ENCODE measurements at regions not wholly inside any gene's neighbourhood (a gene's known extent, or its start where the extent isn't known, plus 50 kb on each side); places are given as distances from the start of the nearest gene placed in this dataset.

DNA sequence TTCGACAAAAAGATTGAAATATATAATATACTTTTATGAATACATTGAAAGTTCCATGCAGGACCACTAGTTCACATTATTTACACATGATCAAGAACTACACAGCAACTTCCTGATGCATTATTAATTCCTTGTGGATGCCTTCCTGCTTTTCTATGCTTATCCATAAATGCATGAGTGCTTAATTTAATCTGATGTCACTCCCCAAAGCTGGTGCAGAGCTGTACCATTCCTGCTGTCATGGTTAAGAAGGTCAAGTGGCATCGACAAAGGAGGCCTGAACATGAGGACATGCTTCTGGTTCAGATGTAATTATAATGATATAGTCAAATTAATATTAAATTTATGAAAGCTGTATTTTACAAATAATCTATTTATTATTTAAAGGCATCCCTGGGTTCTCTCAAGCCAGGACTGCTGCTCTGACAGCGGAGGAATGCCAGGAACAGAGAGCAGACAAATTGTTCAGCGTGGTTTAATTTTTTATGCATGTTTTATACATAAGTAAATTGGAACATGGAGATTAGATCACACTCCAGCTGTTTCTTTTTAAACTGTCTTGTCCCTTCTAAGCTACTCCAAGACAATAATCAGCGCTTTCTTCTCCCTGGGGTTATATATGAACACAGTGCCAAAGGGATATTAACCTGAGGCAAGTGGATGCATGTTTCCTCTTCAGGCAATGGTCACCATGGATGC lies 307.3 kb upstream of the CNTNAP5 start:
- DNase-seq = peak in 1 of 5 donors; percentile 2
- no peaks in the 10 kb centered on the region for H3K9me3 ChIP-seq (ENCODE audit: control insufficient read depth in 2 of 3, insufficient read depth in 1 of 3, low read length in 3 of 3)
- no peak overlapping the region for H3K4me3 ChIP-seq (ENCODE audit: low read length in 3 of 3)
- TF ChIP-seq, protein P1, sequence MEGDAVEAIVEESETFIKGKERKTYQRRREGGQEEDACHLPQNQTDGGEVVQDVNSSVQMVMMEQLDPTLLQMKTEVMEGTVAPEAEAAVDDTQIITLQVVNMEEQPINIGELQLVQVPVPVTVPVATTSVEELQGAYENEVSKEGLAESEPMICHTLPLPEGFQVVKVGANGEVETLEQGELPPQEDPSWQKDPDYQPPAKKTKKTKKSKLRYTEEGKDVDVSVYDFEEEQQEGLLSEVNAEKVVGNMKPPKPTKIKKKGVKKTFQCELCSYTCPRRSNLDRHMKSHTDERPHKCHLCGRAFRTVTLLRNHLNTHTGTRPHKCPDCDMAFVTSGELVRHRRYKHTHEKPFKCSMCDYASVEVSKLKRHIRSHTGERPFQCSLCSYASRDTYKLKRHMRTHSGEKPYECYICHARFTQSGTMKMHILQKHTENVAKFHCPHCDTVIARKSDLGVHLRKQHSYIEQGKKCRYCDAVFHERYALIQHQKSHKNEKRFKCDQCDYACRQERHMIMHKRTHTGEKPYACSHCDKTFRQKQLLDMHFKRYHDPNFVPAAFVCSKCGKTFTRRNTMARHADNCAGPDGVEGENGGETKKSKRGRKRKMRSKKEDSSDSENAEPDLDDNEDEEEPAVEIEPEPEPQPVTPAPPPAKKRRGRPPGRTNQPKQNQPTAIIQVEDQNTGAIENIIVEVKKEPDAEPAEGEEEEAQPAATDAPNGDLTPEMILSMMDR (IDR thresholded peaks at IDR 0.05; ENCODE audit: borderline replicate concordance, extremely low read depth, insufficient read depth) = no peak
- intact Hi-C loops (cut with DNase I) = no loop called here
- no peaks in the 10 kb centered on the region for H3K4me1 ChIP-seq (ENCODE audit: control insufficient read depth in 2 of 3, insufficient read depth in 2 of 3, low read depth in 1 of 3, low read length in 3 of 3)
- H3K27me3 ChIP-seq (ENCODE audit: control insufficient read depth, insufficient read depth, low read length) = no peaks in the 10 kb centered on the region
- H3K9ac ChIP-seq (ENCODE audit: low read length in 3 of 3) = no peak overlapping the region
- FAIRE-seq = no peak
- H3K27ac ChIP-seq (ENCODE audit: low read depth in 2 of 2, low read length in 2 of 2) = no peak overlapping the region
- no peaks in the 10 kb centered on the region for H3K36me3 ChIP-seq (ENCODE audit: control insufficient read depth in 2 of 3, insufficient read depth in 3 of 3, low read length in 3 of 3)

DNA sequence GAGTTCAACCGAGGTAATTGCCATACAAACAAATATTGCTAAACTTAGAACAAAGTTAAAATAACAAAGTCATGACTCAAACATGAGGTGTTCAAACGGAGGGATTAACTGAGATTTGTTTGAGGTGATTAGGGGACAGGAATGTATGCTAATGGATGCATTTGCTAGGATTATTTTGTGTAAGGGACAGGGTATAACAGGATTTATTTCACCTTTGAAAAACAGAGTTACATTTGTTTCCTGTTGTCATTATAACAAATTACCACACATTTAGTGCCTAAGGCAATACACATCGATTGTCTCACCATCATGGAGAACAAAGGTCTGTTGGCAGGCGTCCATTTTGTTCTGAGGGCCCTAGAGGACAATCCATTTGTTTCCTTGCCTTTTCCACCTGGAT lies 304.3 kb upstream of the CNTNAP5 start:
- intact Hi-C loops (cut with DNase I) = no loop called here
- no peaks in the 10 kb centered on the region for H3K4me1 ChIP-seq (ENCODE audit: control insufficient read depth in 2 of 3, insufficient read depth in 2 of 3, low read depth in 1 of 3, low read length in 3 of 3)
- TF ChIP-seq, protein P1 (IDR thresholded peaks at IDR 0.05; ENCODE audit: borderline replicate concordance, extremely low read depth, insufficient read depth) = no peak
- H3K27ac ChIP-seq (ENCODE audit: low read depth in 2 of 2, low read length in 2 of 2) = no peak overlapping the region
- H3K36me3 ChIP-seq (ENCODE audit: control insufficient read depth in 2 of 3, insufficient read depth in 3 of 3, low read length in 3 of 3) = no peaks in the 10 kb centered on the region
- DNase-seq = no peak
- H3K9me3 ChIP-seq (ENCODE audit: control insufficient read depth in 2 of 3, insufficient read depth in 1 of 3, low read length in 3 of 3) = no peaks in the 10 kb centered on the region
- H3K4me3 ChIP-seq (ENCODE audit: low read length in 3 of 3) = no peak overlapping the region
- FAIRE-seq = no peak
- no peak overlapping the region for H3K9ac ChIP-seq (ENCODE audit: low read length in 3 of 3)
- H3K27me3 ChIP-seq (ENCODE audit: control insufficient read depth, insufficient read depth, low read length) = no peaks in the 10 kb centered on the region

DNA sequence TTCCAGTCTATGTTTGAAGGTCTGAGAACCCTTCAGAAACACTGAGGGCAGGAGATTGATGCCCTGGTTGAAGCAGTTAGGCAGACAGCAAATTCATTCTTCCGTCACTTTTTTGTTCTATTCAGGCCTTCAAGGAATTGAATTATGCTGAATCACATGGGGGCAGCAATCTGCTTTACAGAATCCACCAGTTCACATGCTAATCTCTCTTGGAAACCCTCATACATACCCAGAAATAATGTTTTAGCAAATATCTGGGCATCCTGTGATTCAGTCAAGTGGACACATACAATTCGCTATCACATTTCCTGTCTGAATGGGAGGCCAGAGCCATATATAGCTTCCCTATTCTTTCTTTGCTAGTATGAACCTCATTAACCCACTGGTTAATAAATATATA lies 301.4 kb upstream of the CNTNAP5 start:
- no peak for FAIRE-seq

More for the DNA sequence above, 301.4 kb upstream of the CNTNAP5 start:
- no peaks in the 10 kb centered on the region for H3K27me3 ChIP-seq (ENCODE audit: control insufficient read depth, insufficient read depth, low read length)
- H3K9me3 ChIP-seq (ENCODE audit: control insufficient read depth in 2 of 3, insufficient read depth in 1 of 3, low read length in 3 of 3) = no peaks in the 10 kb centered on the region
- intact Hi-C loops (cut with DNase I) = no loop called here
- TF ChIP-seq, protein P1 (IDR thresholded peaks at IDR 0.05; ENCODE audit: borderline replicate concordance, extremely low read depth, insufficient read depth) = no peak
- no peak for DNase-seq
- no peak overlapping the region for H3K9ac ChIP-seq (ENCODE audit: low read length in 3 of 3)
- no peak overlapping the region for H3K27ac ChIP-seq (ENCODE audit: low read depth in 2 of 2, low read length in 2 of 2)
- H3K4me3 ChIP-seq (ENCODE audit: low read length in 3 of 3) = no peak overlapping the region
- no peaks in the 10 kb centered on the region for H3K4me1 ChIP-seq (ENCODE audit: control insufficient read depth in 2 of 3, insufficient read depth in 2 of 3, low read depth in 1 of 3, low read length in 3 of 3)
- H3K36me3 ChIP-seq (ENCODE audit: control insufficient read depth in 2 of 3, insufficient read depth in 3 of 3, low read length in 3 of 3) = no peaks in the 10 kb centered on the region
